HG02870 (cell line): ENCODE measurements at regions not wholly inside any gene's neighbourhood (a gene's known extent, or its start where the extent isn't known, plus 50 kb on each side); places are given as distances from the start of the nearest gene placed in this dataset.

ENCODE experiments used
- ATAC-seq: cut with Tn5 transposase; IDR thresholded peaks from one replicate; pipeline ENCODE4 v1.9.1; 2021; ENCODE audit warnings: mild to moderate bottlenecking, moderate library complexity; ENCODE audit not compliant: unreplicated experiment

DNA sequence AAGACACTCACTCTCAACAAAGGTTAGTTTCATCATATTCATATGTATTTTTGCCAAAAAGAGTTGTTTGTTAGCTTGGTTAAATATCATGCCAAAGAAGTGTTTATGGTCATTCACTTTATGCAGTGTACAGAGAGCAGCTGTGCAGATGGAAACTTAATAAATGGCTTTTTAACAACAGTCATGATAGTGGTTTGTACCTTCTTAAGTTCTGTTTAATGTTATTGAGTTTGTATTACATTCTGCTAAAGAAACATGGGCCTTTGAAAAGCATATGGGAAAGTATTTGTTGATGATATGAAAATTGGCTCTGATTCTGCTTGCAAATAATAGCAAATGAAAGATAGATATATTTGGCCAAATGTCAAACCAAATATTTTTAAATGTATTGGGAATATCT, 607.3 kb downstream of the NCAM2 start:
- no peak for ATAC-seq

DNA sequence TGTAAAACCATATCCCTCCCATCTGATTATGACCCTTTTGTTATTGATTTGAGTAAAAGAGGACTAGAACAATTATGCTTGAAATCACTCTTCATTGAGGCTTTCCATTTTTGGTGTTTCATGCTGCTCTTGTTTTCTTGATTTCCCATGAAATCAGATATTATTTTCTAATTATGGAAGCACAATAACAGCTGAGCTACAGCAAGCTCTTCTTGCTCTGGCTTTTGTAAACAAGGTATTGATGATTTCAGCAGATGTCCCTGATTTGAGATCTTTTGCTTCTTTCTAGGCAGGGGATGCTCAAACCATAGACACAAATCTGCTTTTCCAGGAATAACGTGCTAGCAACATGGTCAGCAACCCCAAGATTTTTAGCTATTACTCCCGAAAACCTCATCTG, 607.8 kb downstream of the NCAM2 start:
- no peak for ATAC-seq

DNA sequence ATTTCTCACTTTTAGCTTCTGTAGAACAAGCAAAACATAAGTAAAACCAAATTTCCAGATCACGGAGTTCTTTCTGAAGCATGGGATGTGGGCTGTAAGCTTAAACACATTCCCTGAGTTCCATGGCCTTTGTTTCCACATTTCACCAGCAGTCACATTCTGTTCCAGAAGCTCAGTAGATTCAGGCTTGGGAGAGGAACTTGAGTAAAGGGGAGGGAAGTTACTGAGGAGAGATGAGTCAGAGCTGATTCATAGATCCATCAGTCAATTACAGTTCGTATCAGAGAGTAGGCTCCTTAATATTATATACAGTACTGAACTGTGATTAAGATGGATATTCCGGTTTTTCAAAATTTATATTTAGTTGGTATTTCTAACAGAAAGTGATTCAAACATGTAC, 614.3 kb downstream of the NCAM2 start:
- ATAC-seq, result no peak

DNA sequence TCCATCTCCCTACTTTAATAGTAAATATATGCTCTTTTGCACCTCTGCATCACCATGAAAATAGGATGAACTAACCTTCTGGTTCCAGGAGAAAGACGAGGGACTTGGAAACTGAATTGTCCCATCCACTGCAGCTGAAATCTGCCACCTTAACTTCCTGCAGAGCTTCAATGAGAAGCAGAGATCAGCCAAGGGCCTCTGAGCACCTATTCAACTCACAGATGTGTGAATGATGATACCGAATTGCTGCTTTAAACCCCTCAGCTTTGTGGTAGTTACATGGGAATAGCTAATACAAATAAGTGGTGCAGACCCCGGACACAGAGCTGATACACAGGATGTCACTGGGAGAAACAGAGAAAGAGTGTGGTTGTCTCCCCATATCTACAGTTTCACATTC, 616.8 kb downstream of the NCAM2 start:
- ATAC-seq, result no peak

DNA sequence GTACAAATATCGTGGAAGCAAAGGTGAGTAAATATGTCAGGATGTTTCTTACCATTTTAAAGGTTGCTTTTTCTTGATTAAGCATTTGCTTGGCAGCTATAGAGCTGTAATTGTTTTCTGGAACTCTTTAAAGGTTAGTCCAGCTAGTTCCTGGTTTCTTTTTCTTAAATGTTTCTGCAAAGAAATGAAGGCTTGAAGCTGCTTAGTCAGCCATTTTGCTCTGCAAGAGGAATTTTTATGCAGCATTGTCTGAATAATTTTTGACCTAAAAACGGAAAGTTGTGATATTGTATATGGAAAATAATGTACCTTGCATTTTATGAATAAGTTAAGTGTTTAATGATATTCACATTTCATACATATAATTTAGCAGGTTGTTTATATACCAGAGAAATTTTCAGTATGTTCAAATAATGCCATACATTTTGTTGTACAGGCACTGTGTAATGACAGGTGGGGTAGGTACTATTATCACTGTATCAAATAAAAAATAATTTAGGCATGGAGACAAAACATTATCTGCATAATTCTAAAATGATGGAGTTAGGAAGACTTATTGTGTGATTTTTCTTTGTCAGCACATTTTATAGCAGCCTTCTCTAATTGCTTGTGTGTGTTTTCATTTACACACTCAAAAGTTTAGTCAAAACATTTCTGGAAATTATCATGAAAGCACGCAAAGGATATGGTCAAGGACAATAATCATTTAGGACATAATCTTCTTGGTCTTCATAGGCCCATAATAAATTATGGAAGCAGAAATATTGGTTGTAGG, 624.4 kb downstream of the NCAM2 start:
- no peak for ATAC-seq

DNA sequence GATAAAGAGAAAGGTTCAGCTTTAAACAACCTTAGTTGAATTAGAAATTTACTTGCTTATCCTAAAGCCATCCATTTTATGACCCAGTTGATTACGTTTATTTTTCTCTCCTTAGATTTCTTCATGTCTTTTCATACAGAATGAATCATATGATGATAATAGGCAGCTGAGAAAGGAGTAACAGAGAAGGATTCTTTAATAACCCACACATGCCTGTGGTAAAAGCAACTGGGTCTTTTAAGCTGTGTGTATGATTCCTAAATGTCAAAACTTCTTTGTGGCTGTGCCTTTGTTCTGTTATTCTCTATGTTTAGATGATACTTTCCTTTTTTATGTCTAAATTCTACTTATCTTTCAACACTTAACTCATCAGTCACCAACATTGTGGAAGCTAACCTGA, 626.5 kb downstream of the NCAM2 start:
- ATAC-seq, result no peak

DNA sequence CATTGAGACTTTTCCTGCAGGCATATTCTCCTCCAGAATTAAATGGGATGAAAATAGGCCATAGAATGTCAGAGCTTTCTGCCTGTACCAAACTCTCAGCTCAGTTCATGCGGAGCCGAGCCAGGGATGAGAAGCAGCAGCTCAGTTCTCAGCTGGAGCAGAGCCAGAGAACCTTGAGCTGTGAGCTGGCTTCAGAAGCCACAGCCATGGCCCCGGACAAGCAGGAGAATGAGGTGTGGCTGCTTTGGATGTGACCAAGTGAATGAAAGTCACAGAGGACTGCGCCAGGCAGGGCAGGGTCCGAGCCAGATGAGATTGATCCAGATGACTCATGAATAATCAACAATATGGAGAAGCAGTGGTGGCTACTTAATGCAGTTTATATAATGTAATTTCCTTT, 633.8 kb downstream of the NCAM2 start:
- no peak for ATAC-seq

DNA sequence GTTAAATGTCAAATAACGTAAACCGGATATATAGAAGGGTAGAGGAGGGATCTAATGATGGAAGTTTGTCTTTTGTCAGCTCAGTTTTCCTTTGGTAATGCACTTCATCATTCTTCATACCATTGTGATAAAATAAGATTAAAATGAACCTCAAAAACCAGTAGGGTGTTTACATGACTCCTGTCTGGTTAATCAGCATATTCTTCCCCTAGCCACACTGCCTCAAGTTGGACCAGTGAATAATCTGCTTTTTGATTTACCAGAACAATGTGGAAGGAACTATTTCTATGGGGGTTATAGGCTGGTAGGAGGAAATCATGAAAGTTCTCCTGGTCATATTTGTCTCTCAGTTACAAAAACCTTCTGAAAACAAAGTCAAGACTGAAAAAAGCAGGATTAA, 634.7 kb downstream of the NCAM2 start:
- ATAC-seq, result no peak

DNA sequence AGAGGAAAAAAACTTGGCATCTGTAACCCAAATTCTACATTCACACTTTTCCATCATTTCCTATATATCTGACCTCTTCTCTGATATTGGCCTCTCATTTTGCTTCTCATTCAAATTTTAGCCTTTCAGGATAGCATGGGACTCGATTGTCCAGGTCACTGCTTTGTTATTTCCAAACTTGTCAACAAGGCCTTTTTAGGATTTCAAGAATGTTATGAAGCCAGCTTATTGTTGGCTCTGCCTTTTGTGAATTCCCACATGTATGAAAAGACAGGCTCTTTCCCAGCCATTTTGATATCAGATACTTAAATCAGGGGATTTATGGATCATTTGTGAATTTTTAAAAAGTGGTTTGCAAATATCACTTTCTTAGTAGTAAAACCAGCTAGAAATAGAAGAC, 663.5 kb downstream of the NCAM2 start:
- ATAC-seq, result no peak

DNA sequence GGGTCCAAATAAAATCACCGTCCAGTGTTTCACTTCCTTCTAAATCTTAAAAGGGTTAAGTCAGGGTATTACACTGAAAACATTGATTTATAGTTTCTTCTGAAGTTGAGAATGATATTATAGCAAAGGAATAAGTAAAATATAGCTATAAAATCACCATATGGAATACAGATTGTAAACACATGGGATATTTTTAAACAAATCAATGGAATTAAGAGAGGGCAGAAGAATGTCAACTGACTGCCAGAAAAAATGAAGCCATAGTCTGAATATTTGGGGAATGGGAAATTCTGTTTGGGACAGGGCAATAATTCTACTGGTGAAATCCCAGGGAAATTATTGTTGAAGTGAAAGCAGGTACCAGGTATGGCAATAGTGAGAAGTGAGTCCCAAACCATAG, 664.6 kb downstream of the NCAM2 start:
- ATAC-seq, result no peak

DNA sequence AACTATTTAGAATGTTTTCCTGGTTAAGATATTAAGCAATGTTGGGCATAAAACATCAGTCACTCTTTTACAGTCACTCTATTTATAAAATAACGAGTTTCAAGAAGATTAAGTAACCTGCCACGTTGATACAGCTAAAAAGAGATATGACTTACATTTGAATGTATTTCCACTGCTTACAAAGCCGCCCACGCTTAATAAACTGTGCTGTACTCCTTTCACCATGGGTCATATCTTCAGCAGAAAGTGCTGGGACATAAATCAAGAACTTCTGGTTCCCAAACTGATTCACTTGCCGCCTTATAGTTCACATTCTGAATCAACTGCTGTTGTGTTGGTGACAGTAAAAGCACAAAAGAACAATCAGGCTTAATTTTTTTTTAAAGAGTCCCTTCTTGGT, 666.7 kb downstream of the NCAM2 start:
- ATAC-seq, result no peak

DNA sequence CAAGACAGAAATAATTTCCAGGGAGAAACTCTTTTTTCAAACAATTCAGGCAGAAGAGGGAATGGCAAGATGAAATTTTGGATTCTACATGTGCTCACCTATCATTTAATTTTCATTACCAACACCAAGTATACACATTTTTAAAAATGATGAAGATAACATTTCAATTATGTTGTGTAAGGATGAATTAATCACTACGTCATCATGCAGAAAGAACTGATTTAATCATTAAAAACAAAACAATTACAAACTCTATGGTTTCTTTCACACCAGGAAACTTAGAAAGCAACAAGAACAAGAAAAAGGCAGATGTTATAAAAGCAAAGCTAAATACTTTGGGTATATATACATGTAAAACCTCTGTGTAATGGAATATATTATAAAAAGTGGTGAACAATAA, 668.5 kb downstream of the NCAM2 start:
- ATAC-seq, result no peak

DNA sequence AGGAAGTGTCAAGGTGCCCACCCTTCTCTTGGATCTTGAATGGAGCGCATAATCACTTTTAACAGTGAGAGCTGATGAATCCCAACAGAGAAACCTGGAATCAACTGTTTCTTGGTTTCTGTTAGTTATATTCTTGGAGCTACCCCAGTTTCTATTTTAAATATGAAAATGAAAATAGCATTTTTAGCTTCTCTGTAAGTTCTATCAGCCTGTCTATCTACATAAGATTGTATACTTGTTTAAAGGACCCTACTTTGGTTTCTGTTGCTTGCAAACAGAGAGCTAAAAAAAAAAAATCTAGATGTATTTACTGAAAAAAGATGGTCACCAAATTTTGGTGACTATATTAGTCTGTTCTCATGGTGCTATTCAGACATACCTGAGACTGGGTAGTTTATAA, 670.0 kb downstream of the NCAM2 start:
- no peak for ATAC-seq

DNA sequence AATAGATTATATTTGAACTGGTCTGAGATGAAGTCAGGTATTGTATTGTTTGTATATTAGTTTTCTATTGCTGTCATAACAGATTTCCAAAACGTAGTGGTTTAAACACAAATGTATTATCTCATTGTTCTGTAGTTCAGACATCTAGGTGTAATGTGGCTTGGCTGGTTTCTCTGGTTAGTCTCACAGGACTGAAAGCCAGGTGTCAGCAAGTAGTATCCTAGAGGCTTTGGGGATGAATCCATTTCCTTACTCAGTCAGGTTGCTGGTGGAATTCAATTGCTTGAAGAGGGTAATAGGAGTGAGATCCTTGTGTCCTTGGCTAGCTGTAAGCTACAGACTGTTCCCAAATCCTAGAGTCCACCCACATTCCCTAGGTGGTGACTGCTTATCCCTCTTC, 675.8 kb downstream of the NCAM2 start:
- ATAC-seq, result no peak

DNA sequence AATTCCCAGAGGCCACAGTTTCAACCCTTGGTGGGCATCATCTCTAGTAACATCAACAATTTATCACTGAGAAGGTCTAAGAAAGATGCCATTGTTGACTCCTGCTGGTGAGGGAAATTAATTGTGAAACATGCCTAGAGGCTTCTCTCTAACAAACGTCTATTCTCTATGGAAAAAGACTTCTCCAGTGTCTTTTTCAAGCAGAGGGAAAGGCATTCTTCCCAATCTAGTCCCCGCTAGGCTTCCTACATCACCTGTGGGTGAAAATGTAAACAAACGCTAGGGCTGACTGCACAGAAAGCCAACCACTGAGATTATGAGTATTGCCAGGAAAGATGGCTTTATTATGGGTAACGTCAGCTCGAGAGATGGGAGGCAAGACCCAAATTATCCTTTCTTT, 677.4 kb downstream of the NCAM2 start:
- no peak for ATAC-seq

DNA sequence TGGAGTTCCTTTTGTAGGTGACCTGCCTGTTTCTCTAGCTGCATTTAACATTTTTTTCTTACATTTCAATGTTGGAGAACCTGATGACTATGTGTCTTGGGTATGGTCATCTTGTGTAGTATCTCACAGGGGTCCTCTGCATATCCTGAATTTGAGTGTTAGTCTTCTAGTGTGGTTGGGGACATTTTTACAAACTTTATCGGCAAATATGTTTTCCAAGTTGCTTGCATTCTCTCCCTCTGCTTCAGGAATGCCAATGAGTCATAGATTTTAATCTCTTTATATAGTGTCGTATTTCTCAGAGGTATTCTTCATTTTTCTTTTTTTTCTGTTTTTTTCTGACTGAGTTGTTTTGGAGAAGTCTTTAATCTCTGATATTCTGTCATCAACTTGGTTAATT, 684.0 kb downstream of the NCAM2 start:
- ATAC-seq, result no peak

DNA sequence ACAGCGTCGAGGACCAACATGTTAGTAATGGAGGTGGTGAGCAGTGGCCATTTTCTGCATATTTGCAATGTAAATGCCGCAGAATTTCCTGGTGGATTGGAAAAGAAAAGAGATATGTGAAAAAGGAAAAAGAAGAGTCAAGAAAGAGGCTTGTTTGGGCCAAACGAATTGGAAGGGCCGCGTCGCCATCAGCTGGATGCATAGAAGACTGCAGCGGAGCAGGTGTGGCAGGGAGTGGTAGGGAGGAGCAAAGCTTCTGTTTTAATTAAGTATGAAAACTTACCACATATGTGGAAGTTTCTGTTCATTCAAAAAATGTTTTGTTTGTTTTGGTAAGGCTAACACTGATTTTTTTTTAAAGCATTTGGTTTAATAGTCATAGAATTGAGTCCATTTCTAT, 690.7 kb downstream of the NCAM2 start:
- no peak for ATAC-seq

DNA sequence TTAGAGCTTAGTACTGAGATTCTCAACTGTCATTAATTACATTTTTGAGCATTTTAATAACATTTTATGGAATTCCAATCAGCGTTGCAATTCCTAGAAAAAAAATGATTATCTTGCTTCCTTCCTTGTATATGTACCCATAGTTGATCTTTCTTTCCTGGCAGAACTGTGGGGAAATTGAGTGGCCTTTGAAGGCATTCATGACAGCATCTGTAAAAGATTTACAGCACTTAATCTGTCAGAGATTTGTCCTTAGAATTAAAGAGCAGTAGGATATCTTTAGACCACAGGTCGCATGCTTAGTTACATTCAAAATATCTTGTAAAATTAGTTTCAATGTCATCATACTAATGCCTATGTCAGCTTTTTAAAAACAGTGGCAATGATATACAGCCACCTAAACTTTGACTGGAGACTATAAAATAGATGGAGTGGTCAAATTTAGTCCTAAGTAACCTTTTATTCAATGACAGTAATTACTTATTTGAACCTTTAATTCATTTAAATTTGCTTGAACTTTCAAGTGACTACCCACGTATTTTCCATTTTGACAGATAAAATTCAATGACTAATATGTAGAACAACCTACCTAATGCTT, 692.0 kb downstream of the NCAM2 start:
- no peak for ATAC-seq

DNA sequence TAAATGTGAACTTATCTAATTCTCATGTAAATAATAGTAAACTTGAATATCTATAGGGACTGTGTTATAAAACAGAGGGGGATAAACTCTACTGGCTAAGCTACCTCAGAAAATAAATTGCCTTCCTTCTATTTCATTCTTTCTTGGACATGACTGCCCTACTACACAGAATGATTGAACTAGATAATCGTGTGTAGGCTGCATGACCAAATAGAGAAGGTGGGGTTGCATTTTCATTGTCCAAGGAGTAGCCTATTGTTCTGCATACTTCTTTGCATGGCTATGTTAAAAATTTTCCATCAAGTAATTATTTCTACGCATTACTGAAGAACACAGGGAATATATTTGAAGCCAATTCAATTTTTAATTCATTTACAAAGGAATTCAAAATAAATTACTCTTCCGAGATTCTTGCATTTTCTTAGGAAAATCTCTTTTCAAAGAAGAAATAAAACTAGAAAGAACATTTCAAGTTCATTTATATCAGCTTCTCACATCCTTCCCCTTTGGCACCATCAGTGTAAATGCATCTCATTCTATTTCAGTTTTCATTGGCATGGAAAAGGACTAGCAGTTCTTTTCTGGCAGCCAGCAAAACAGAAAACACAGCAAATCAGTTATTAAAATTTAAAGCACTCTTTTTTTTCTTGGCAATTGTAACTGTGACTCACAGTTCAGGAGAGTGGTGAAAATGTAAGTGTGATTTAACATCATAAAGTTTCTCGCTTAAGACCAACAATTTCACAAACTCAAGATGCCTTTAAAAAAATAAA, 714.7 kb downstream of the NCAM2 start:
- ATAC-seq, result no peak

DNA sequence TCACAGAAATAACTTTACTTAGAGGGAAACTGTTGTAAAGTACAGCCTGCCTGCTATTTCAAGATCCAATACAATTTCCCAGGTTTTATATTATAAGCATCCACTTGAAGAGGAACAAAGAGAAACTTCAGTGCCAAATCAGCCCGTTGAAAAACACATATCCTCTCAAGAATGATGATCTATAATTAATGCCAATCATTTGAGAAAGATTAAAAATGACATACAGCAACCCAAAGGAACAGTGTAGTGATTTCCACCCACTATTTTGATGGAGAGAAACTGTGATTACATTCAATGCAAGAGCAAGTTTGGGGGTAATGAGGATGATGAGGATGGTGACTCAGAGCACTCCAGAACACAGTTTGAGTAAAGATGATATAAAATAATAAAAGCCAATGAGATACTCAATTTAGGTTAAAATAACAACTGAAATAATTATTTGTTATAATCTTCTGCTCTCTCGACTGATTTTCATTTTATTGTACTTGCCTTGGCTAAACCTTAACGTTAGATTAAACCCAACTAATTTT, 715.5 kb downstream of the NCAM2 start:
- ATAC-seq, result no peak

DNA sequence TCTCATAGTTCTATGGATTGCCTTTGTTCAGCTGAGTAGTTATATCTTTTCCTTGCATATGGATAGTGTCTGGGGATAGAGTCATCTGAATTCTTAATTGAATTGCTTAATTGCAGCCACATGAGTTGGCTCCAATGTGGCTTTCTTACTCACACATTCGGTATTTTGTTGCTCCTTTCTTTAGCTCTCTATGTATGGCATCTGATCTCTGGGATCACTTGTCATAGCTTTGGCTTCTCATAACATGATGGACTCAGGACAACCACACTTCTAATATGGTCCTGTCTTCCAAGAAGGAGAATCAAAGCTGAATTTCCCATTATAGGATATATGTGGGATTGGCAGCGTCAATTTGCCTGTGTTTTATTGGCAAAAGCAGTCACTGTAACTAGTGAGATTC, 716.2 kb downstream of the NCAM2 start:
- ATAC-seq, result no peak
